CD14-positive monocyte (primary cell): ENCODE measurements at regions not wholly inside any gene's neighbourhood (a gene's known extent, or its start where the extent isn't known, plus 50 kb on each side); places are given as distances from the start of the nearest gene placed in this dataset.

Experiments
- DNase-seq, 3 donors: peaks; one replicate each; pipeline ENCODE4 v3.0.0-alpha.2; 2011 to 2022
- H2AFZ ChIP-seq: 2 replicates; pipeline ENCODE4 v1.6.0; 2012; ENCODE audit warnings: mild to moderate bottlenecking, low read depth, low read length, inconsistent platforms; ENCODE audit not compliant: insufficient read depth, poor library complexity, severe bottlenecking
- H3K27ac ChIP-seq, 2 donors: 1 replicate in 1 of 2; 2 replicates in 1 of 2; pipeline ENCODE4 v1.5.1; 2012 to 2013; ENCODE audit warnings: low read length in 2 of 2, control low read depth in 1 of 2, inconsistent platforms in 1 of 2, low read depth in 1 of 2, mild to moderate bottlenecking in 1 of 2
- H3K27me3 ChIP-seq, 2 donors: one replicate each; pipeline versions ENCODE4 v1.6.0 to v1.6.1; 2011 to 2013; ENCODE audit warnings: low read length in 2 of 2; ENCODE audit not compliant: control insufficient read depth in 2 of 2, insufficient read depth in 2 of 2
- H3K36me3 ChIP-seq, 2 donors: replicated peaks in 1 of 2; 1 replicate in 1 of 2; 2 replicates in 1 of 2; pipeline versions ENCODE4 v1.5.1 to v1.6.1; 2012 to 2013; ENCODE audit warnings: low read length in 2 of 2, control low read depth in 1 of 2, inconsistent platforms in 1 of 2, mild to moderate bottlenecking in 1 of 2; ENCODE audit not compliant: insufficient read depth in 2 of 2, control insufficient read depth in 1 of 2
- H3K4me1 ChIP-seq, 2 donors: 1 replicate in 1 of 2; 2 replicates in 1 of 2; pipeline versions ENCODE4 v1.5.1 to v1.6.1; 2012 to 2013; ENCODE audit warnings: low read length in 2 of 2, control low read depth in 1 of 2, inconsistent platforms in 1 of 2, mild to moderate bottlenecking in 1 of 2, moderate library complexity in 1 of 2; ENCODE audit not compliant: insufficient read depth in 2 of 2, control insufficient read depth in 1 of 2
- H3K4me2 ChIP-seq: replicated peaks from 2 replicates; pipeline ENCODE3; 2012; ENCODE audit warnings: low read length, moderate library complexity, mild to moderate bottlenecking; ENCODE audit not compliant: poor library complexity, severe bottlenecking; ENCODE audit errors: extremely low read depth
- H3K4me3 ChIP-seq, 3 experiments: fragments of 200-600 bp in 1 of 3; sonication (generic) in 1 of 3; replicated peaks in 1 of 3; 1 replicate in 2 of 3; 2 replicates in 1 of 3; pipeline ENCODE4 v1.5.1; 2011 to 2013; ENCODE audit warnings: low read length in 3 of 3, mild to moderate bottlenecking in 3 of 3, control low read depth in 2 of 3, low read depth in 2 of 3, inconsistent platforms in 1 of 3, moderate library complexity in 1 of 3
- H3K79me2 ChIP-seq: 2 replicates; pipeline ENCODE4 v1.6.0; 2012; ENCODE audit warnings: mild to moderate bottlenecking, control low read depth, inconsistent platforms, low read length, moderate library complexity; ENCODE audit not compliant: insufficient read depth
- H3K9ac ChIP-seq: 2 replicates; pipeline ENCODE4 v1.6.0; 2017; ENCODE audit warnings: low read length, mild to moderate bottlenecking; ENCODE audit not compliant: insufficient read depth, poor library complexity, severe bottlenecking
- H3K9me3 ChIP-seq, 2 donors: replicated peaks in 1 of 2; 1 replicate in 1 of 2; 2 replicates in 1 of 2; pipeline versions ENCODE4 v1.5.1 to v1.6.1; 2012 to 2013; ENCODE audit warnings: low read length in 2 of 2, control low read depth in 1 of 2; ENCODE audit not compliant: control insufficient read depth in 1 of 2, insufficient read depth in 1 of 2
- H4K20me1 ChIP-seq: 2 replicates; pipeline ENCODE4 v1.6.0; 2012; ENCODE audit warnings: mild to moderate bottlenecking, low read length, control low read depth, moderate library complexity; ENCODE audit not compliant: insufficient read depth
- H3K27ac Mint-ChIP-seq, 7 donors: one replicate each; pipeline ENCODE4 v1.8.0; 2020; ENCODE audit warnings: mild to moderate bottlenecking in 7 of 7, mixed read lengths in 7 of 7, moderate library complexity in 6 of 7, inconsistent platforms in 2 of 7
- H3K27me3 Mint-ChIP-seq, 3 donors: one replicate each; pipeline ENCODE4 v1.8.0; 2021 to 2022; ENCODE audit warnings: low read depth in 3 of 3, mild to moderate bottlenecking in 3 of 3, mixed read lengths in 3 of 3, moderate library complexity in 3 of 3, inconsistent platforms in 1 of 3
- H3K36me3 Mint-ChIP-seq, 2 donors: one replicate each; pipeline ENCODE4 v1.8.0; 2020; ENCODE audit warnings: mixed read lengths in 2 of 2, inconsistent platforms in 1 of 2, mild to moderate bottlenecking in 1 of 2
- H3K4me1 Mint-ChIP-seq: one replicate; pipeline ENCODE4 v1.8.0; 2020; ENCODE audit warnings: mild to moderate bottlenecking, mixed read lengths
- H3K4me3 Mint-ChIP-seq, 2 donors: one replicate each; pipeline ENCODE4 v1.8.0; 2020; ENCODE audit warnings: mild to moderate bottlenecking in 2 of 2, mixed read lengths in 2 of 2, moderate library complexity in 1 of 2
- H3K9me3 Mint-ChIP-seq, 7 donors: one replicate each; pipeline ENCODE4 v1.8.0; 2020 to 2022; ENCODE audit warnings: mixed read lengths in 7 of 7, mild to moderate bottlenecking in 6 of 7, moderate library complexity in 6 of 7, inconsistent platforms in 2 of 7
- CTCF ChIP-seq: fragments of 200-600 bp; IDR thresholded peaks from one replicate; pipeline ENCODE4 v1.8.0; 2022; ENCODE audit warnings: antibody characterized with exemption, mild to moderate bottlenecking
- WGBS: methylation state at CpG from one replicate; pipeline ENCODE4 v1.1.5; 2013; ENCODE audit warnings: missing lambda C conversion rate; ENCODE audit not compliant: insufficient coverage; 5-methylcytosine and 5-hydroxymethylcytosine counted together
- intact Hi-C, 2 donors: fragments of 100-400 bp; cut with micrococcal nuclease; formaldehyde crosslinking; loops; one replicate each; pipeline versions ENCODE4 v1.15.0 to v1.15.1; 2023

DNA sequence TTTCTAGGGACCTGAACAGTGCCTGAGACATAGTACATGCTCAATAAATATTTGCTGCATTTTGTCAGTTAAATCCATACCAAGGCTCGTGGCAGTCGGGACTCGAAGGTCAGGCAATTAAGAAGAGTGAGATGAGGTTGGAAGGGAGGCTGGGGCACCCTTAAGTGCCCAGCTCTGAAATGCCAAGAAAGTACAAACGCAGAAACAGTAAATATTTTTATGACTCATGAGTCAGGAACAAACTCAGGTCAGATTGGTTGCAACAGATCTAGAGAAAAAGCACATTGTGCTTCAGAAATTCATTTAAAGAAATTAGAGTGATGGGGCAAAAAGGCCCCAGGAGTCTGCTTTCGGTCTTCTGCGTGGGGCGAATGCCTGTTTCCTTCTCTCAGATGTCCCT is 83.0 kb upstream of the FZD10 start:
- peaks cover 9 to 27% (median 17%) of the 10 kb centered on the region in 7 donors for H3K9me3 Mint-ChIP-seq
- no peak overlapping the region for H3K27ac Mint-ChIP-seq
- Histone ChIP-seq H3K4me2 (no peak overlapping the region), H2AFZ (no peak overlapping the region), H4K20me1 (no peaks in the 10 kb centered on the region), H3K4me1 (no peaks in the 10 kb centered on the region), H3K79me2 (no peaks in the 10 kb centered on the region), H3K4me3 (no peak overlapping the region), H3K9me3 (peaks cover 15 to 31% of the 10 kb centered on the region in 2 donors), H3K27ac (no peak overlapping the region), H3K36me3 (no peaks in the 10 kb centered on the region), H3K27me3 (no peaks in the 10 kb centered on the region), H3K9ac (no peak overlapping the region)
- H3K4me1 Mint-ChIP-seq: no peaks in the 10 kb centered on the region
- no peak for DNase-seq
- 98% methylated on average over 4 of the region's 7 CpGs for WGBS
- H3K27me3 Mint-ChIP-seq: peaks cover 0 to 3% (median 1%) of the 10 kb centered on the region in 3 donors
- intact Hi-C loops: no loop called here
- H3K36me3 Mint-ChIP-seq: no peaks in the 10 kb centered on the region
- H3K4me3 Mint-ChIP-seq: no peak overlapping the region
- TF ChIP-seq CTCF: no peak

- intact Hi-C loops: no loop called here
- no peaks in the 10 kb centered on the region for H3K4me1 ChIP-seq
- TF ChIP-seq CTCF: no peak
Measured at GRCh38 chr12:130080205-130080604, 82.1 kb upstream of the FZD10 start.

More at GRCh38 chr12:130080205-130080604, 82.1 kb upstream of the FZD10 start:
- Histone ChIP-seq H2AFZ (no peak overlapping the region), H4K20me1 (no peaks in the 10 kb centered on the region), H3K9me3 (peaks cover 15 to 31% of the 10 kb centered on the region in 2 donors), H3K79me2 (no peaks in the 10 kb centered on the region), H3K4me2 (no peak overlapping the region), H3K36me3 (no peaks in the 10 kb centered on the region), H3K27me3 (peaks cover 0 to 2% of the 10 kb centered on the region in 2 donors), H3K4me3 (no peak overlapping the region), H3K9ac (no peak overlapping the region), H3K27ac (no peak overlapping the region)
- Mint-ChIP-seq H3K4me3 (no peak overlapping the region), H3K27me3 (peaks cover 0 to 8% (median 1%) of the 10 kb centered on the region in 3 donors), H3K27ac (no peak overlapping the region), H3K9me3 (peaks cover 7 to 24% (median 14%) of the 10 kb centered on the region in 7 donors), H3K4me1 (no peaks in the 10 kb centered on the region), H3K36me3 (no peaks in the 10 kb centered on the region)
- no peak for DNase-seq
- 93% methylated on average over 4 of the region's 6 CpGs for WGBS
